Breast epithelium (tissue), 4 donors: ENCODE measurements at regions not wholly inside any gene's neighbourhood (a gene's known extent, or its start where the extent isn't known, plus 50 kb on each side); places are given as distances from the start of the nearest gene placed in this dataset.

Experiments used
- DNase-seq, 2 donors: peaks; one replicate each; pipeline ENCODE4 v3.0.0-alpha.2; 2019; ENCODE audit warnings: low spot score in 2 of 2
- H3K27ac ChIP-seq, 2 donors: fragments of 200-600 bp; sonication (generic) in 1 of 2; one replicate each; pipeline ENCODE4 v1.5.1; 2016 to 2019; ENCODE audit warnings: mild to moderate bottlenecking in 1 of 2
- H3K27me3 ChIP-seq, 2 donors: fragments of 200-600 bp; sonication (generic) in 1 of 2; one replicate each; pipeline versions ENCODE4 v1.5.1 to v1.6.0; 2017 to 2019; ENCODE audit warnings: control low read depth in 1 of 2, mild to moderate bottlenecking in 1 of 2
- H3K36me3 ChIP-seq: fragments of 200-600 bp; one replicate; pipeline ENCODE4 v1.5.1; 2019
- H3K4me1 ChIP-seq, 2 donors: fragments of 200-600 bp; sonication (generic); one replicate each; pipeline ENCODE4 v1.5.1; 2016 to 2019; ENCODE audit warnings: control low read depth in 1 of 2
- H3K4me3 ChIP-seq, 3 donors: fragments of 200-600 bp; sonication (generic); 1 replicate in 2 of 3; 2 replicates in 1 of 3; pipeline ENCODE4 v1.5.1; 2016 to 2019; ENCODE audit warnings: mild to moderate bottlenecking in 3 of 3, moderate library complexity in 2 of 3
- H3K9me3 ChIP-seq, 2 donors: fragments of 200-600 bp; sonication (generic) in 1 of 2; one replicate each; pipeline ENCODE4 v1.5.1; 2016 to 2019; ENCODE audit warnings: control low read depth in 1 of 2
- POLR2A ChIP-seq: fragments of 450-650 bp; IDR thresholded peaks from one replicate; pipeline ENCODE4 v1.6.1; 2016; ENCODE audit warnings: antibody characterized with exemption, mild to moderate bottlenecking, moderate library complexity
- POLR2AphosphoS5 ChIP-seq, 3 donors: sonication (generic); formaldehyde crosslinking; IDR thresholded peaks; one replicate each; pipeline ENCODE4 v1.6.1; 2017; ENCODE audit warnings: antibody characterized with exemption in 3 of 3
- intact Hi-C: fragments of 100-400 bp; cut with DNase I; formaldehyde crosslinking; loops from one replicate; pipeline ENCODE4 v1.15.1; 2023; ENCODE audit warnings: low total_unique reads
- TF ChIP-seq, protein P1 (sequence below), 3 donors: fragments of 450-650 bp; IDR thresholded peaks; one replicate each; pipeline ENCODE4 v1.5.1; 2016 to 2017; ENCODE audit warnings: antibody characterized with exemption in 3 of 3, mild to moderate bottlenecking in 3 of 3, moderate library complexity in 3 of 3

DNA sequence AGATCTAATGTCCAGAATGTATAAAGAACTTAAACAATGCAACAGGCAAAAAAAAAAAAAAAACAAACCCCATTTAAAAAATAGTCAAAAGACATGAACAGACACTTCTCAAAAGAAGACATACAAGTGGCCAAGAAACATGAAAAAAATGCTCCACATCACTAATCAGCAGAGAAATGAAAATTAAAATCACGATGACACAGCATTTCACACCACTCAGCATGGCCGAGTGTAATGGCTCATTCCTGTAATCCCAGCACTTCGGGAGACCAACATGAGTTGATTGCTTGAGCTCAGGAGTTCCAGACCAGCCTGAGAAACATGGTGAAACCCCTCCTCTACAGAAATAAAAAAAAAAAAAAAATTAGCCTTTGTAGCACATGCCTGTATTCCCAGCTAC, 701.4 kb upstream of the NRSN1 start:
- Histone ChIP-seq H3K4me1 (no peaks in the 10 kb centered on the region), H3K27me3 (no peaks in the 10 kb centered on the region), H3K36me3 (no peaks in the 10 kb centered on the region), H3K9me3 (peaks cover 0 to 1% of the 10 kb centered on the region in 2 donors), H3K4me3 (no peak overlapping the region), H3K27ac (no peak overlapping the region)
- intact Hi-C loops = no loop called here
- DNase-seq = no peak
- TF ChIP-seq, protein P1, sequence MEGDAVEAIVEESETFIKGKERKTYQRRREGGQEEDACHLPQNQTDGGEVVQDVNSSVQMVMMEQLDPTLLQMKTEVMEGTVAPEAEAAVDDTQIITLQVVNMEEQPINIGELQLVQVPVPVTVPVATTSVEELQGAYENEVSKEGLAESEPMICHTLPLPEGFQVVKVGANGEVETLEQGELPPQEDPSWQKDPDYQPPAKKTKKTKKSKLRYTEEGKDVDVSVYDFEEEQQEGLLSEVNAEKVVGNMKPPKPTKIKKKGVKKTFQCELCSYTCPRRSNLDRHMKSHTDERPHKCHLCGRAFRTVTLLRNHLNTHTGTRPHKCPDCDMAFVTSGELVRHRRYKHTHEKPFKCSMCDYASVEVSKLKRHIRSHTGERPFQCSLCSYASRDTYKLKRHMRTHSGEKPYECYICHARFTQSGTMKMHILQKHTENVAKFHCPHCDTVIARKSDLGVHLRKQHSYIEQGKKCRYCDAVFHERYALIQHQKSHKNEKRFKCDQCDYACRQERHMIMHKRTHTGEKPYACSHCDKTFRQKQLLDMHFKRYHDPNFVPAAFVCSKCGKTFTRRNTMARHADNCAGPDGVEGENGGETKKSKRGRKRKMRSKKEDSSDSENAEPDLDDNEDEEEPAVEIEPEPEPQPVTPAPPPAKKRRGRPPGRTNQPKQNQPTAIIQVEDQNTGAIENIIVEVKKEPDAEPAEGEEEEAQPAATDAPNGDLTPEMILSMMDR (IDR thresholded peaks at IDR 0.05) = no peak
- no peak for TF ChIP-seq POLR2A
- TF ChIP-seq POLR2AphosphoS5 (IDR thresholded peaks at IDR 0.05) = no peak

DNA sequence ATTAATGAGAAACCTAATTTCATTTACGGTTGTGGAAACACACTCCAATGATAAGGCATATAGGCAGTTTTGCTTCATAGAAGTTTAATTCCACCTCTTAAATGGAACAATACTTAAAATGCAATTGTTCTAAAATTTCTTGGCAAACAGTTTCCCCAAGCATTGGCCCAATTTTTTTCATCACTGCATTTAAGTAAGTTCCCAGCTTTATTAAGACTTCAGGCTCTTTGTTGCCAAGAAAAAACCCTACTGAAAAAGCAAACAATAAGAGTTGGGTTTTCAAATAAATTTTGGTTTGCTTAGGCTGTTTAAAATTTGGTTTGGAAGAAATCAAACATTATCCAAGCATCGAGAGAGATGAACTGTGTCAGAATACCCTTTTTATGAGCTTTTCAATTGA, 690.9 kb upstream of the NRSN1 start:
- Histone ChIP-seq H3K27me3 (no peaks in the 10 kb centered on the region), H3K27ac (no peak overlapping the region), H3K4me3 (no peak overlapping the region), H3K4me1 (no peaks in the 10 kb centered on the region), H3K36me3 (no peaks in the 10 kb centered on the region), H3K9me3 (no peaks in the 10 kb centered on the region)
- TF ChIP-seq POLR2A (no peak), POLR2AphosphoS5 (IDR thresholded peaks at IDR 0.05) (no peak)
- TF ChIP-seq, protein P1 (IDR thresholded peaks at IDR 0.05) = no peak
- intact Hi-C loops = no loop called here
- DNase-seq = no peak

DNA sequence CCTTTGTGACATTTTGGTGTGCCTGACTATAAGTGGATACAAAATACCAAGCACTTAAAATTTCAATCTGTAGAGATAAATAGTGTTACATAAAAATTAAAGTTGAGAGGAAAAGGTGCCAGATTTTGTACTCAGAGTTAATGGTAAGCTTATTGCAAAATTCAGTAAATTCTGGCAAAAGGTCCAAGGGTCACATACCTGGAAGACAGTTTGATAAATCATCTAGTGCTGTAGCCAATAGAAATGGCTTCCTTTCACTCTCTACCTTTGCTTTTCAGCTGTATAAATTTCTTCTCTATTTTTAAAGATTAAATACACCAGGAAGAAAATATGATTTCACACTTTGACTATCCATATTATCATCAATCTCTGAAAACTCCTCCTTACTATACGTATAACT, 690.2 kb upstream of the NRSN1 start:
- Histone ChIP-seq H3K27ac (no peak overlapping the region), H3K4me1 (no peaks in the 10 kb centered on the region), H3K27me3 (no peaks in the 10 kb centered on the region), H3K4me3 (no peak overlapping the region), H3K36me3 (no peaks in the 10 kb centered on the region), H3K9me3 (no peaks in the 10 kb centered on the region)
- intact Hi-C loops = no loop called here
- TF ChIP-seq POLR2A = no peak
- TF ChIP-seq, protein P1 (IDR thresholded peaks at IDR 0.05) = no peak
- TF ChIP-seq POLR2AphosphoS5 (IDR thresholded peaks at IDR 0.05) = no peak
- DNase-seq = no peak

DNA sequence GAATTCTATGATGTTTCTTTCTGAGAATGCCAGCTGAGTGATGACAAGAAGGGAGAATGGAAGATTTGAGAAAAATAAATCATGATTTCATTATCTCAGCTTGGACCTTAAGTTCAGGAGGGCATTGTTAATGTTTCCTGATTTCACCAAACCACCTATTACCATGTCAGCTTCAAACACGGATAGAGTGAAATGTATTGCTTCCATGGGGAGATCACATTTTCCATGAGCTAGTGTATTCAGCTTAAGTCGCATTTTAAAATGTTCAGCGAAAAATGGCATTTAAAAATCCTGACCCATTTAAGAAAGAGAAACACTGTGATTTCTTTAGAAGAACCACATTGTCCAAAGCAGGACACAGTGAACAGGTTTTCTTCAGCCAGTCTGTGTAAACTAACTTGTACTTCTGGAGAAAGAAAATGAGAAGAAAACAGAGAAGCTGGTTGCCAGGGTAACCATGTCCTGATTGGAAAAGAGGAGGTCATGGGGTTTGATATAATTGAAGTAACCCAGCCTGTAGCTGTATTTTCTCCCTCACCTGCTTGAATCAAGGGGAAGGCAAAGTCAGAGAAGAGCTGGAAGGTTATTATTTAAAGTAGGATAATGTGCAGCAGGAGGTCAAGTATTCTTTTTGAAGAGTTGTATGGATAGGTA, 684.1 kb upstream of the NRSN1 start:
- TF ChIP-seq, protein P1 (IDR thresholded peaks at IDR 0.05) = no peak
- no peak for DNase-seq
- H3K9me3 ChIP-seq = no peaks in the 10 kb centered on the region
- no peak overlapping the region for H3K27ac ChIP-seq
- intact Hi-C loops = no loop called here
- H3K27me3 ChIP-seq = no peaks in the 10 kb centered on the region
- H3K4me3 ChIP-seq = no peak overlapping the region
- no peaks in the 10 kb centered on the region for H3K4me1 ChIP-seq
- no peaks in the 10 kb centered on the region for H3K36me3 ChIP-seq

DNA sequence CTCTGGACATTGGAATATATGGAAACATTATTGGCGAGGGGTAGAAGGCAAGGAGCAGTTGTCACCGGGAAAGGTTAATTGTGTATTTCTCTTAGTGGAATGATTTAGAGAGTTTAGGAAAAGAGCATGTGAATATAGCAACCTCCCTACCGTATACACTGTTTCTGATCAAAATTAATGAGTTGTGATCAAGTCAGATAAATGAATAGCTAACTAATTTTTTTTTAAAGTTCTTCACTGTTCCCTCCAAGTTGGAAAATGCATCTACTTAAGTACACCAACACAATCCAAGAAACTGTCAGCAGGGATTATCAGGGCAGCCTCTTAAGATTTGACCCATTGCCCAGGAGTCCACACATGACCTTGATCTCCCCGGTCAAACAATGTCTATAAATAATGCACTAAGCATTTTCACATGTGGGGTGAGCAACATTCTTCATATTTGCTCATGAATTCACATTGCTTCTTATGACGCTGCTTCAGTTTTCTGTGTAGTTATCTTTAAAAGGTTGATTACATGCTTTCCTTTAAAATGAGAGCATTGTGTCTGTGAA, 680.8 kb upstream of the NRSN1 start:
- Histone ChIP-seq H3K27ac (no peak overlapping the region), H3K4me3 (no peak overlapping the region), H3K9me3 (no peaks in the 10 kb centered on the region), H3K4me1 (no peaks in the 10 kb centered on the region), H3K36me3 (no peaks in the 10 kb centered on the region), H3K27me3 (no peaks in the 10 kb centered on the region)
- no peak for DNase-seq
- intact Hi-C loops = no loop called here
- TF ChIP-seq, protein P1 (IDR thresholded peaks at IDR 0.05) = no peak
- TF ChIP-seq POLR2A = no peak
- TF ChIP-seq POLR2AphosphoS5 (IDR thresholded peaks at IDR 0.05) = no peak
